ENCODE measurements at regions not wholly inside any gene's neighbourhood (a gene's known extent, or its start where the extent isn't known, plus 50 kb on each side); places are given as distances from the start of the nearest gene placed in this dataset.

GRCh38 chr2:7812231-7812995 lies 869.4 kb upstream of the ID2 start:
- H3K4me3 Mint-ChIP-seq, result no peak overlapping the region
- intact Hi-C loops (cut with micrococcal nuclease), result no loop called here
- ATAC-seq, result no peak
- POLR2A ChIA-PET, result no interaction called here
- no peaks in the 10 kb centered on the region for H3K36me3 Mint-ChIP-seq (ENCODE audit: low read depth)
- DNase-seq, result no peak
- no peaks in the 10 kb centered on the region for H3K9me3 Mint-ChIP-seq
- peaks cover 3% of the 10 kb centered on the region for H3K4me1 Mint-ChIP-seq (ENCODE audit: low read depth)
- TF ChIP-seq CTCF (IDR thresholded peaks at IDR 0.05), result no peak
- no peaks in the 10 kb centered on the region for H3K27me3 Mint-ChIP-seq
- CTCF ChIA-PET, result no interaction called here
- H3K27ac Mint-ChIP-seq, result no peak overlapping the region

GRCh38 chr2:7813541-7814292 lies 868.1 kb upstream of the ID2 start:
- no peak for ATAC-seq
- H3K9me3 Mint-ChIP-seq, result no peaks in the 10 kb centered on the region
- no peak overlapping the region for H3K27ac Mint-ChIP-seq
- no peaks in the 10 kb centered on the region for H3K27me3 Mint-ChIP-seq
- no peaks in the 10 kb centered on the region for H3K36me3 Mint-ChIP-seq (ENCODE audit: low read depth)
- H3K4me1 Mint-ChIP-seq (ENCODE audit: low read depth), result peaks cover 3% of the 10 kb centered on the region
- no peak for DNase-seq
- no peak overlapping the region for H3K4me3 Mint-ChIP-seq
- CTCF ChIA-PET, result no interaction called here
- POLR2A ChIA-PET, result interaction anchor here (0.5 to 1.0 kb wide), 3 partner anchors 10 to 17 kb away, joined by 3 to 4 read pairs (median 3); no protein-coding TSS in a partner anchor
- intact Hi-C loops (cut with micrococcal nuclease), result no loop called here
- no peak for TF ChIP-seq CTCF (IDR thresholded peaks at IDR 0.05)

GRCh38 chr2:7815726-7816125 lies 866.1 kb upstream of the ID2 start:
- ATAC-seq, result no peak
- no peak overlapping the region for H3K27ac Mint-ChIP-seq
- H3K9me3 Mint-ChIP-seq, result no peaks in the 10 kb centered on the region
- no peak overlapping the region for H3K4me3 Mint-ChIP-seq
- TF ChIP-seq CTCF (IDR thresholded peaks at IDR 0.05), result no peak
- H3K36me3 Mint-ChIP-seq (ENCODE audit: low read depth), result no peaks in the 10 kb centered on the region
- H3K27me3 Mint-ChIP-seq, result no peaks in the 10 kb centered on the region
- CTCF ChIA-PET, result no interaction called here
- DNase-seq, result no peak
- POLR2A ChIA-PET, result no interaction called here
- H3K4me1 Mint-ChIP-seq (ENCODE audit: low read depth), result no peaks in the 10 kb centered on the region
- intact Hi-C loops (cut with micrococcal nuclease), result no loop called here

- Mint-ChIP-seq H3K27ac (no peak overlapping the region), H3K4me3 (no peak overlapping the region), H3K27me3 (no peaks in the 10 kb centered on the region), H3K4me1 (ENCODE audit: low read depth) (no peaks in the 10 kb centered on the region), H3K9me3 (no peaks in the 10 kb centered on the region), H3K36me3 (ENCODE audit: low read depth) (no peaks in the 10 kb centered on the region)
- POLR2A ChIA-PET, result no interaction called here
- intact Hi-C loops (cut with micrococcal nuclease), result no loop called here
- no peak for TF ChIP-seq CTCF (IDR thresholded peaks at IDR 0.05)
- CTCF ChIA-PET, result no interaction called here
- DNase-seq (no peak), ATAC-seq (no peak)
Observed at GRCh38 chr2:7816233-7816632, 865.6 kb upstream of the ID2 start.

- Mint-ChIP-seq H3K36me3 (ENCODE audit: low read depth) (no peaks in the 10 kb centered on the region), H3K4me3 (no peak overlapping the region), H3K9me3 (no peaks in the 10 kb centered on the region), H3K27ac (no peak overlapping the region), H3K27me3 (no peaks in the 10 kb centered on the region), H3K4me1 (ENCODE audit: low read depth) (no peaks in the 10 kb centered on the region)
- intact Hi-C loops (cut with micrococcal nuclease), result no loop called here
- no peak for TF ChIP-seq CTCF (IDR thresholded peaks at IDR 0.05)
- ChIA-PET CTCF (no interaction called here), POLR2A (no interaction called here)
- DNase-seq (no peak), ATAC-seq (no peak)
Observed at GRCh38 chr2:7816944-7817343, 864.9 kb upstream of the ID2 start.
